Body of pancreas (tissue), 4 donors: ENCODE measurements at regions not wholly inside any gene's neighbourhood (a gene's known extent, or its start where the extent isn't known, plus 50 kb on each side); places are given as distances from the start of the nearest gene placed in this dataset.
A peak's percentile ranks its signal among the peaks of the same experiment; 100 is the strongest.

Experiments
- ATAC-seq: fragments of 150-250 bp; one replicate; pipeline ENCODE4 v1.9.1; 2016
- DNase-seq, 4 donors: peaks; one replicate each; pipeline ENCODE4 v3.0.0-alpha.2; 2019
- H3K27ac ChIP-seq, 4 donors: fragments of 200-600 bp; sonication (generic); 1 replicate in 3 of 4; 2 replicates in 1 of 4; pipeline versions ENCODE4 v1.5.1 to v1.6.1; 2016 to 2019; ENCODE audit warnings: mild to moderate bottlenecking in 1 of 4, mixed read lengths in 1 of 4, moderate library complexity in 1 of 4
- H3K27me3 ChIP-seq, 2 donors: fragments of 200-600 bp; sonication (generic); one replicate each; pipeline ENCODE4 v1.6.0; 2016; ENCODE audit warnings: mild to moderate bottlenecking in 1 of 2
- H3K36me3 ChIP-seq, 2 donors: fragments of 200-600 bp; sonication (generic); replicated peaks in 1 of 2; 2 replicates each; pipeline ENCODE4 v1.5.1; 2016; ENCODE audit warnings: low read depth in 2 of 2; ENCODE audit not compliant: insufficient read depth in 1 of 2
- H3K4me1 ChIP-seq: fragments of 200-600 bp; sonication (generic); one replicate; pipeline ENCODE4 v1.6.0; 2016
- H3K4me3 ChIP-seq, 2 donors: fragments of 200-600 bp; sonication (generic); 1 replicate in 1 of 2; 2 replicates in 1 of 2; pipeline ENCODE4 v1.5.1; 2016 to 2019
- H3K9me3 ChIP-seq, 3 donors: fragments of 200-600 bp; sonication (generic); 1 replicate in 2 of 3; 2 replicates in 1 of 3; pipeline ENCODE4 v1.5.1; 2016
- CTCF ChIP-seq, 7 experiments: fragments of 450-650 bp in 4 of 7; fragments of 200-600 bp in 3 of 7; sonication (generic) in 3 of 7; IDR thresholded peaks; one replicate each; pipeline ENCODE4 v1.5.1; 2016 to 2019; ENCODE audit warnings: antibody characterized with exemption in 7 of 7
- POLR2A ChIP-seq, 3 donors: fragments of 450-650 bp; IDR thresholded peaks; one replicate each; pipeline ENCODE4 v1.6.1; 2016; ENCODE audit warnings: antibody characterized with exemption in 3 of 3, mild to moderate bottlenecking in 2 of 3
- WGBS, 2 donors: methylation state at CpG; one replicate each; pipeline ENCODE4 v1.1.5; 2017; 5-methylcytosine and 5-hydroxymethylcytosine counted together
- intact Hi-C: fragments of 100-400 bp; cut with DNase I; formaldehyde crosslinking; loops from one replicate; pipeline ENCODE4 v1.15.1; 2023

- Histone ChIP-seq H3K9me3 (no peaks in the 10 kb centered on the region), H3K36me3 (no peaks in the 10 kb centered on the region), H3K27ac (no peak overlapping the region), H3K4me3 (no peak overlapping the region), H3K27me3 (no peaks in the 10 kb centered on the region), H3K4me1 (peaks cover 7% of the 10 kb centered on the region)
- DNase-seq, result no peak
- no peak for ATAC-seq
- no peak for TF ChIP-seq CTCF (IDR thresholded peaks at IDR 0.05)
- TF ChIP-seq POLR2A (IDR thresholded peaks at IDR 0.05), result no peak
- 63 to 83% methylated on average over 2 to 4 of the region's 4 CpGs for WGBS, 2 donors
- intact Hi-C loops, result no loop called here
Observed at GRCh38 chr20:61173961-61174725, 77.9 kb upstream of the CDH4 start.

- intact Hi-C loops, result no loop called here
- H3K36me3 ChIP-seq, result no peaks in the 10 kb centered on the region
- H3K4me1 ChIP-seq, result peaks cover 7% of the 10 kb centered on the region
- ATAC-seq, result no peak
- DNase-seq, result no peak
- H3K27me3 ChIP-seq, result no peaks in the 10 kb centered on the region
- no peaks in the 10 kb centered on the region for H3K9me3 ChIP-seq
- no peak overlapping the region for H3K27ac ChIP-seq
- H3K4me3 ChIP-seq, result no peak overlapping the region
- 52 to 55% methylated on average over 1 of the region's 1 CpG for WGBS, 2 donors
- no peak for TF ChIP-seq POLR2A (IDR thresholded peaks at IDR 0.05)
- no peak for TF ChIP-seq CTCF (IDR thresholded peaks at IDR 0.05)
Observed at GRCh38 chr20:61176874-61177273, 75.2 kb upstream of the CDH4 start.

GRCh38 chr20:61178551-61179071, 73.5 kb upstream of the CDH4 start:
- 14 to 24% methylated on average over 6 of the region's 6 CpGs for WGBS, 2 donors
- H3K9me3 ChIP-seq, result no peaks in the 10 kb centered on the region
- DNase-seq (no peak), ATAC-seq (no peak)
- intact Hi-C loops, result no loop called here
- H3K27ac ChIP-seq, result no peak overlapping the region
- no peaks in the 10 kb centered on the region for H3K36me3 ChIP-seq
- no peaks in the 10 kb centered on the region for H3K27me3 ChIP-seq
- TF ChIP-seq CTCF (IDR thresholded peaks at IDR 0.05), result no peak
- no peak for TF ChIP-seq POLR2A (IDR thresholded peaks at IDR 0.05)
- H3K4me3 ChIP-seq, result no peak overlapping the region
- peaks cover 7% of the 10 kb centered on the region for H3K4me1 ChIP-seq

DNA sequence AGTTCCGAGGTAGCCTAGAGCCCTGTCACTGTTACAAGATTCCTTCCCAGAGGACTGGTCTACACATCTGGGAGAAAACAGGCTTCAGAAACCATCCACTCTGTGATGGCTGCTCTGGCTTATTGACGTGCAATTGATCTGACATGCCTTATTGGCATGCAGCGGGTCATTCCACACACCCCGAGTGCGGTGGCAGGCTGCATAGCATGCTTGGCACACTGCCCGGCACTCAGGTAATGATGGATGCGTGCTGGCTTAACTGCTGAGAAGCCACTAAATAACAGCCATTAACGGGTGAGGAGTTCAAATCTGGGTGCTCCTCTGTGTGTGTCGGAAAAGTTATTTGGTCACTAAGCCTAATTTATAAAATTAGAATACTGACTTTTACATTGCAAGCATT, 67.9 kb upstream of the CDH4 start:
- H3K36me3 ChIP-seq, result no peaks in the 10 kb centered on the region
- intact Hi-C loops, result no loop called here
- 31 to 32% methylated on average over 5 to 9 of the region's 9 CpGs for WGBS, 2 donors
- DNase-seq, result peak in 3 of 4 donors; percentile 23 to 43 (median 41)
- H3K4me1 ChIP-seq, result peaks cover 11% of the 10 kb centered on the region
- H3K27me3 ChIP-seq, result no peaks in the 10 kb centered on the region
- no peaks in the 10 kb centered on the region for H3K9me3 ChIP-seq
- TF ChIP-seq CTCF (IDR thresholded peaks at IDR 0.05) (no peak), POLR2A (IDR thresholded peaks at IDR 0.05) (no peak)
- no peak overlapping the region for H3K4me3 ChIP-seq
- no peak for ATAC-seq
- H3K27ac ChIP-seq, result peak overlapping the region in 2 of 4 donors; percentile 18 to 52

DNA sequence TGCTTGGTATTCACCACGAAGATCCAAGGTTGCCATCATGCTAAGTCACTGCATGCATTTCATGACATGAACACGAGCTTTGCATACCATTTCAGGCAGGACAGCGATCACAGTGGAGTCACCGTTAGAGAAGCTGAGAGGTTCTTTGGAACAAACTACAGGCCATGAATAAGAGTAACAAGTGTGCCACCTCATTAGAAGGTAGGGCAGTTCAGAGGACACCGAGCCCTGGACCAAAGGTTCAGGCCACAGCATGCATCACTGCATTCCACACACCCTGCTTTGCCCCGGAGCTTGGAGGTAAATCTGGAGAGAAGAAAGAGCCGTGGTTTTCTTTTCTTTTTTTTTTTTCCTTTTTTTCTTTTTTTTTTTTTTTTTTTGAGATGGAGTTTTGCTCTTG, 66.9 kb upstream of the CDH4 start:
- H3K4me1 ChIP-seq, result peaks cover 11% of the 10 kb centered on the region
- whole genome bisulfite sequencing, 2 donors, result 59 to 69% methylated on average over 7 of the region's 7 CpGs
- ATAC-seq (no peak), DNase-seq (no peak)
- H3K9me3 ChIP-seq, result no peaks in the 10 kb centered on the region
- H3K27me3 ChIP-seq, result no peaks in the 10 kb centered on the region
- H3K36me3 ChIP-seq, result no peaks in the 10 kb centered on the region
- intact Hi-C loops, result no loop called here
- H3K4me3 ChIP-seq, result no peak overlapping the region
- TF ChIP-seq POLR2A (IDR thresholded peaks at IDR 0.05), result no peak
- no peak for TF ChIP-seq CTCF (IDR thresholded peaks at IDR 0.05)
- peak overlapping the region in 1 of 4 donors; percentile 5 for H3K27ac ChIP-seq
